ENCODE measurements at regions not wholly inside any gene's neighbourhood (a gene's known extent, or its start where the extent isn't known, plus 50 kb on each side); places are given as distances from the start of the nearest gene placed in this dataset.
"Not testable (repeated sequence)": the region's sequence is repeated elsewhere in the genome, so short reads cannot be mapped to it uniquely, and the experiment has no call there.

DNA sequence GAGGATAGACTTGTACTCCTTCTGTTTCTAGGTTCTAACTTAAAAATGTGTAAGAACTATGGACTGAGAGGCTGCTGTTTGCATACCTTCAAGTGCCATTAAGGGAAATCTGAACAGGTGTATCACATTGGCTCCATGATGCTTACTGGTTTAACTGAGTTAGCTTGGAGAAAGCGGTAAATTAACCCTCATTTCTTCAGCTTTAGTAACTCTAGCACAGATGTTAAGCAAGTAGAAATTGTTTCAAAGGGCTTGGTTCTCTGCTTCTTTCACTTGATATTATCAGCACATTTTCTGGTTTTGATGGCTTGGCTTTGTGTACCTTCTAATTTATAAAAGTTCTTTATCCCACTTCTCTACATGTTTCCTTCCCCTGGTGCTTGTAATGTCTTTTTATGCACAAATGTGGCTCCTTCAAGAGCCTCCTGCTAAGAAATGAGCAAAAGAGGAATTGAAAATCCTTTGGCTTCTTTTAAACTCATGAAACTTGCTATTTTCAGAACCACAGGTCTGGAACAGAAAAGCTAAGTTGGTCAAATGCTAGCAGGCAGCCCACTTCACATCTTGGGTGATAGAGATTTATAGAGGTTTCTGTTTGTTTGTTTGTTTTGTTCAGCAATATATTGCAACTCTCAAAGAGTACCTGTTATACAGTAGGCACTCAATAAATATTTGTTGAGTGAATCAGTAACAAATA lies 249.9 kb upstream of the THUMPD2 start:
- Mint-ChIP-seq H3K36me3 (ENCODE audit: low read depth) (no peaks in the 10 kb centered on the region), H3K4me3 (no peak overlapping the region), H3K27ac (no peak overlapping the region), H3K27me3 (ENCODE audit: low read depth, poor library complexity) (peaks cover 8% of the 10 kb centered on the region), H3K9me3 (peaks cover 19% of the 10 kb centered on the region), H3K4me1 (no peaks in the 10 kb centered on the region)
- TF ChIP-seq, protein P1, sequence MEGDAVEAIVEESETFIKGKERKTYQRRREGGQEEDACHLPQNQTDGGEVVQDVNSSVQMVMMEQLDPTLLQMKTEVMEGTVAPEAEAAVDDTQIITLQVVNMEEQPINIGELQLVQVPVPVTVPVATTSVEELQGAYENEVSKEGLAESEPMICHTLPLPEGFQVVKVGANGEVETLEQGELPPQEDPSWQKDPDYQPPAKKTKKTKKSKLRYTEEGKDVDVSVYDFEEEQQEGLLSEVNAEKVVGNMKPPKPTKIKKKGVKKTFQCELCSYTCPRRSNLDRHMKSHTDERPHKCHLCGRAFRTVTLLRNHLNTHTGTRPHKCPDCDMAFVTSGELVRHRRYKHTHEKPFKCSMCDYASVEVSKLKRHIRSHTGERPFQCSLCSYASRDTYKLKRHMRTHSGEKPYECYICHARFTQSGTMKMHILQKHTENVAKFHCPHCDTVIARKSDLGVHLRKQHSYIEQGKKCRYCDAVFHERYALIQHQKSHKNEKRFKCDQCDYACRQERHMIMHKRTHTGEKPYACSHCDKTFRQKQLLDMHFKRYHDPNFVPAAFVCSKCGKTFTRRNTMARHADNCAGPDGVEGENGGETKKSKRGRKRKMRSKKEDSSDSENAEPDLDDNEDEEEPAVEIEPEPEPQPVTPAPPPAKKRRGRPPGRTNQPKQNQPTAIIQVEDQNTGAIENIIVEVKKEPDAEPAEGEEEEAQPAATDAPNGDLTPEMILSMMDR (IDR thresholded peaks at IDR 0.05), result no peak
- DNase-seq, result no peak

DNA sequence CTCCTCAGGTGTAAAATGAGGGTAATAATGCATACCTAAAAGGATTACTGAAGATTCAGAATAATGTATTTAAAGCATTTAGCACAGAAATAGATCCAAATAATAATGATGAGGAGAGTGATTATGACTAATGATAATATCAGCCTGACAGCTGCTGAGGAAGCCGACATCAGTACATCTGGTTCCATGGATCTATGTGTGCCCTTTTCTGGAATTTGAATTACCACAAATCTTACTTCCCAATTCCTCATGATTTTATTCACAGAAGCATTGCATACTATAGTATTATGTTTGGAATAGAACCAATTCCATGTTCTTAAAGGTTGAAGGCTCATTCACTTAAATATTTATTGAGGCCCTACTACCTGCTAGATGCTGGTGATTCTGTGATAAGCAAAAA lies 248.9 kb upstream of the THUMPD2 start:
- Mint-ChIP-seq H3K27me3 (ENCODE audit: low read depth, poor library complexity) (peaks cover 8% of the 10 kb centered on the region), H3K4me3 (no peak overlapping the region), H3K4me1 (no peaks in the 10 kb centered on the region), H3K27ac (no peak overlapping the region), H3K9me3 (peaks cover 24% of the 10 kb centered on the region), H3K36me3 (ENCODE audit: low read depth) (no peaks in the 10 kb centered on the region)
- DNase-seq, result no peak
- TF ChIP-seq, protein P1 (IDR thresholded peaks at IDR 0.05), result no peak

DNA sequence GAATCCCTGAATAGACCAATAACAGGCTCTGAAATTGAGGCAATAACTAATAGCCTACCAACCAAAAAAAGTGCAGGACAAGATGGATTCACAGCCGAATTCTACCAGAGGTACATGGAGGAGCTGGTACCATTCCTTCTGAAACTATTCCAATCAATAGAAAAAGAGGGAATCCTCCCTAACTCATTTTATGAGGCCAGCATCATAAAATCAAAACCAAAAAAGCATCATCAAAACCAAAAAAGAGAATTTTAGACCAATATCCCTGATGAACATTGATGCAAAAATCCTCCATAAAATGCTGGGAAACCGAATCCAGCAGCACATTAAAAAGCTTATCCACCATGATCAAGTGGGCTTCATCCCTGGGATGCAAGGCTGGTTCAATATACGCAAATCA lies 246.2 kb upstream of the THUMPD2 start:
- H3K27ac Mint-ChIP-seq; H3K27me3 Mint-ChIP-seq (ENCODE audit: low read depth, poor library complexity); H3K4me1 Mint-ChIP-seq; DNase-seq; H3K4me3 Mint-ChIP-seq; H3K36me3 Mint-ChIP-seq (ENCODE audit: low read depth): not testable (repeated sequence)
- peaks cover 45% of the 10 kb centered on the region for H3K9me3 Mint-ChIP-seq

DNA sequence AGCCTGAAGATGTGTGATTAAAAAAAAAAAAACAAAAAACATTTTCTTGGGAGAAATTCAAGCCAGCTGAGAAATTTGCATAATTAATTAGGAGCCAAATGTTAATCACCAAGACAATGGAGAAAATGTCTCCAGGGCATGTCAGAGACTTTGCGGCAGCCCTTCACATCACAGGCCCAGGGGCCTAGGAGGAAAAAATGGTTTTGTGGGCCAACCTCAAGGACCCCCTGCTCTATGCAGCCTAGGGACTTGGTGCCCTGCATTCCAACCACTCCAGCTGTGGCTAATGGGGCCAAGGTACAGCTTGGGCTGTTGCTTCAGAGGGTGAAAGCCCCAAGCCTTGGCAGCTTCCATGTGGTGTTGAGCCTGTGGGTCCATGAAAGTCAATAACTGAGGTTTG lies 241.9 kb upstream of the THUMPD2 start:
- Mint-ChIP-seq H3K36me3 (ENCODE audit: low read depth) (peaks cover 6% of the 10 kb centered on the region), H3K4me1 (no peaks in the 10 kb centered on the region), H3K27me3 (ENCODE audit: low read depth, poor library complexity) (no peaks in the 10 kb centered on the region), H3K4me3 (no peak overlapping the region), H3K9me3 (peaks cover 50% of the 10 kb centered on the region), H3K27ac (no peak overlapping the region)
- TF ChIP-seq, protein P1 (IDR thresholded peaks at IDR 0.05), result no peak
- no peak for DNase-seq

DNA sequence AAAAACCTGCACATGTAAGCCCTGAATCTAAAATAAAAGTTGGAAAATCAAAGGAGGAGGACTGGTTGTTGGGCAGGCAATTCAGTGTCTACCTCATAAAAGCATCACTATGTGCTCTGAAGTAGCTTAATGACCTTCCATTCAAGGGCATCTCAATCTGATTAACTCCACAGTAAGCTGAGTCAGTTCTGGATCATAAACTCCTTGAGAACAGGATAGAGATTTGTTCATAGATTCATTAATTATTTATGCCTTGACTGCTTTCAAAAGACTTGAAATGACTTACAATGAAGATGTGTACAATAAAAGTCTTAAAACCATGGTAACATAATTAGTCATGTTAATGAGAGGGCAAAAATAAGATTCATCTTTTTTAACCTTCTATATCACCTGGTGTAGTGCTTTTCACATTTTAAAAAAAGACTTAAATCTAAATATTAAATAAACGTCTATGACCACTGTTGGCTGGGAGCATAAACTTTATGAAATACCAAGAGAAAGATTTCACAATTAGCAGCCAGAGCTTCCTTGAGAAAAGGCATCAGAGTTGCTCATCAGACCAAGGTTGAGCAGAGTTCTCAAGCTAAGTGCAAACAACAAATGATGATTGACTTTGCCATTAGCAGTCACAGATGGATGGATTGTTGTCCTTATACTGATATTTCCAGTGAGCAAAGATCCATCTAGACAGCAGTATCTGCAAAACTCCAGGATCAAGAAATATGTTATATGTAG lies 237.3 kb upstream of the THUMPD2 start:
- no peak for DNase-seq
- Mint-ChIP-seq H3K36me3 (ENCODE audit: low read depth) (no peaks in the 10 kb centered on the region), H3K4me3 (no peak overlapping the region), H3K27me3 (ENCODE audit: low read depth, poor library complexity) (no peaks in the 10 kb centered on the region), H3K9me3 (peaks cover 22% of the 10 kb centered on the region), H3K4me1 (no peaks in the 10 kb centered on the region), H3K27ac (no peak overlapping the region)
- TF ChIP-seq, protein P1 (IDR thresholded peaks at IDR 0.05), result no peak

DNA sequence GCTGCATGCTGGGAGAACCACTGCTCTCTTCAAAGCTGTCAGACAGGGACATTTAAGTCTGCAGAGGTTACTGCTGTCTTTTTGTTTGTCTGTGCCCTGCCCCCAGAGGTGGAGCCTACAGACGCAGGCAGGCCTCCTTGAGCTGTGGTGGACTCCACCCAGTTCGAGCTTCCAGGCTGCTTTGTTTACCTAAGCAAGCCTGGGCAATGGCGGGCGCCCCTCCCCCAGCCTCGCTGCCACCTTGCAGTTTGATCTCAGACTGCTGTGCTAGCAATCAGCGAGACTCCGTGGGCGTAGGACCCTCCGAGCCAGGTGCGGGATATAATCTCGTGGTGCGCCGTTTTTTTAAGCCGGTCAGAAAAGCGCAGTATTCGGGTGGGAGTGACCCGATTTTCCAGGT lies 234.9 kb upstream of the THUMPD2 start:
- H3K27me3 Mint-ChIP-seq (ENCODE audit: low read depth, poor library complexity); H3K27ac Mint-ChIP-seq; H3K4me1 Mint-ChIP-seq; DNase-seq; H3K9me3 Mint-ChIP-seq; H3K4me3 Mint-ChIP-seq; H3K36me3 Mint-ChIP-seq (ENCODE audit: low read depth): not testable (repeated sequence)

DNA sequence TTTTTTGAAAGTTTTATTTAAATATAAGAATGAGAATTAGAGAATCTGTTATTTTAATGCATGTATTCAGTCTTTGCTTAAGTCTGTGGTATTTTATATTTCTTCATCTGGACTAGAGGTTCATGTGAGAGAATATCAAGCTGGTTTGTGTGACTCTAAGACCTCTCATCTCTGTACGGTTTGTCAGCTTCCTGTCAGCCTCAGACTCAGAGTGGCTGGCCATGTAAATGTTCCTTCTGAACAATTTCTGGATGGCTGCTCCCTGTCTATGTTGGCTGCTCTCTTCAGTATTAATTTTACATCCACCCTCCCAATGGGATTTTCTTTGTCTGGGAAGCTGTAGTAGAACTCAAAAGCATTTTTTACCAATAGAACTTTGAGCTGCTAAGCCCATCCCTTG lies 225.3 kb upstream of the THUMPD2 start:
- peaks cover 3% of the 10 kb centered on the region for H3K27me3 Mint-ChIP-seq (ENCODE audit: low read depth, poor library complexity)
- H3K36me3 Mint-ChIP-seq (ENCODE audit: low read depth), result no peaks in the 10 kb centered on the region
- no peaks in the 10 kb centered on the region for H3K4me1 Mint-ChIP-seq
- DNase-seq, result no peak
- H3K9me3 Mint-ChIP-seq, result no peaks in the 10 kb centered on the region
- TF ChIP-seq, protein P1 (IDR thresholded peaks at IDR 0.05), result no peak
- H3K4me3 Mint-ChIP-seq, result no peak overlapping the region
- no peak overlapping the region for H3K27ac Mint-ChIP-seq
